Esophagus muscularis mucosa (tissue), 4 donors: ENCODE measurements at regions not wholly inside any gene's neighbourhood (a gene's known extent, or its start where the extent isn't known, plus 50 kb on each side); places are given as distances from the start of the nearest gene placed in this dataset.

ENCODE experiments used
- DNase-seq: peaks from one replicate; pipeline ENCODE4 v3.0.0-alpha.2; 2017; ENCODE audit errors: extremely low spot score
- H3K27ac ChIP-seq, 4 donors: fragments of 200-600 bp; sonication (generic); replicated peaks in 1 of 4; 1 replicate in 3 of 4; 2 replicates in 1 of 4; pipeline ENCODE4 v1.5.1; 2016 to 2019; ENCODE audit warnings: mild to moderate bottlenecking in 1 of 4
- H3K27me3 ChIP-seq, 4 donors: fragments of 200-600 bp; sonication (generic); one replicate each; pipeline versions ENCODE4 v1.5.1 to v1.6.0; 2016 to 2019
- H3K36me3 ChIP-seq, 4 donors: fragments of 200-600 bp; sonication (generic); one replicate each; pipeline ENCODE4 v1.5.1; 2016 to 2019
- H3K4me1 ChIP-seq, 4 donors: fragments of 200-600 bp; sonication (generic); one replicate each; pipeline ENCODE4 v1.5.1; 2016 to 2019
- H3K4me3 ChIP-seq, 4 donors: fragments of 200-600 bp; sonication (generic); 1 replicate in 2 of 4; 2 replicates in 2 of 4; pipeline ENCODE4 v1.5.1; 2016 to 2019; ENCODE audit warnings: mild to moderate bottlenecking in 4 of 4, moderate library complexity in 1 of 4
- H3K9me3 ChIP-seq, 4 donors: fragments of 200-600 bp; sonication (generic); 1 replicate in 3 of 4; 2 replicates in 1 of 4; pipeline ENCODE4 v1.5.1; 2016 to 2019
- CTCF ChIP-seq, 3 experiments: fragments of 200-600 bp in 2 of 3; fragments of 450-650 bp in 1 of 3; sonication (generic) in 2 of 3; IDR thresholded peaks; one replicate each; pipeline ENCODE4 v1.5.1; 2017 to 2019; ENCODE audit warnings: antibody characterized with exemption in 3 of 3, mild to moderate bottlenecking in 2 of 3, moderate library complexity in 1 of 3
- EP300 ChIP-seq: sonication (generic); formaldehyde crosslinking; IDR thresholded peaks from one replicate; pipeline ENCODE4 v1.6.1; 2017; ENCODE audit warnings: antibody characterized with exemption
- POLR2A ChIP-seq: fragments of 450-650 bp; IDR thresholded peaks from one replicate; pipeline ENCODE4 v1.6.1; 2017; ENCODE audit warnings: antibody characterized with exemption, moderate library complexity, mild to moderate bottlenecking, low read depth
- POLR2AphosphoS5 ChIP-seq, 2 donors: sonication (generic); formaldehyde crosslinking; IDR thresholded peaks; one replicate each; pipeline ENCODE4 v1.6.1; 2017; ENCODE audit warnings: antibody characterized with exemption in 2 of 2
- WGBS: methylation state at CpG from one replicate; pipeline ENCODE4 v1.1.5; 2018; 5-methylcytosine and 5-hydroxymethylcytosine counted together
- intact Hi-C: fragments of 100-400 bp; cut with DNase I; formaldehyde crosslinking; loops from one replicate; pipeline ENCODE4 v1.15.1; 2023

GRCh38 chr13:90154311-90154960 lies 1193.1 kb upstream of the MIR17HG start:
- no peaks in the 10 kb centered on the region for H3K4me1 ChIP-seq
- 81% methylated on average over 2 of the region's 2 CpGs for WGBS
- no peak overlapping the region for H3K27ac ChIP-seq
- H3K36me3 ChIP-seq, result no peaks in the 10 kb centered on the region
- no peak overlapping the region for H3K4me3 ChIP-seq
- TF ChIP-seq CTCF (IDR thresholded peaks at IDR 0.05) (no peak), POLR2A (no peak), EP300 (no peak), POLR2AphosphoS5 (IDR thresholded peaks at IDR 0.05) (no peak)
- H3K9me3 ChIP-seq, result no peaks in the 10 kb centered on the region
- intact Hi-C loops, result no loop called here
- H3K27me3 ChIP-seq, result no peaks in the 10 kb centered on the region
- DNase-seq, result no peak

GRCh38 chr13:90156390-90156789 lies 1191.1 kb upstream of the MIR17HG start:
- Histone ChIP-seq H3K27me3 (no peaks in the 10 kb centered on the region), H3K27ac (no peak overlapping the region), H3K9me3 (no peaks in the 10 kb centered on the region), H3K4me1 (no peaks in the 10 kb centered on the region), H3K36me3 (no peaks in the 10 kb centered on the region), H3K4me3 (no peak overlapping the region)
- TF ChIP-seq POLR2A, result no peak
- no peak for TF ChIP-seq POLR2AphosphoS5 (IDR thresholded peaks at IDR 0.05)
- TF ChIP-seq EP300, result no peak
- TF ChIP-seq CTCF (IDR thresholded peaks at IDR 0.05), result no peak
- no peak for DNase-seq
- intact Hi-C loops, result no loop called here
- WGBS, result 44% methylated on average over 1 of the region's 1 CpG

GRCh38 chr13:90168953-90169352 lies 1178.5 kb upstream of the MIR17HG start:
- H3K36me3 ChIP-seq, result no peaks in the 10 kb centered on the region
- H3K27me3 ChIP-seq, result no peaks in the 10 kb centered on the region
- WGBS, result 89% methylated on average over 1 of the region's 1 CpG
- H3K4me3 ChIP-seq, result no peak overlapping the region
- H3K4me1 ChIP-seq, result no peaks in the 10 kb centered on the region
- no peaks in the 10 kb centered on the region for H3K9me3 ChIP-seq
- DNase-seq, result no peak
- TF ChIP-seq CTCF (IDR thresholded peaks at IDR 0.05) (no peak), POLR2A (no peak), POLR2AphosphoS5 (IDR thresholded peaks at IDR 0.05) (no peak), EP300 (no peak)
- intact Hi-C loops, result no loop called here
- H3K27ac ChIP-seq, result no peak overlapping the region

- no peaks in the 10 kb centered on the region for H3K27me3 ChIP-seq
- no peaks in the 10 kb centered on the region for H3K4me1 ChIP-seq
- H3K4me3 ChIP-seq, result no peak overlapping the region
- H3K36me3 ChIP-seq, result no peaks in the 10 kb centered on the region
- intact Hi-C loops, result no loop called here
- H3K27ac ChIP-seq, result no peak overlapping the region
- WGBS, result 57% methylated on average over 1 of the region's 1 CpG
- DNase-seq, result no peak
- TF ChIP-seq POLR2AphosphoS5 (IDR thresholded peaks at IDR 0.05) (no peak), EP300 (no peak), CTCF (IDR thresholded peaks at IDR 0.05) (no peak), POLR2A (no peak)
- no peaks in the 10 kb centered on the region for H3K9me3 ChIP-seq
Observed at GRCh38 chr13:90170208-90170607, 1177.3 kb upstream of the MIR17HG start.

GRCh38 chr13:90171649-90172048 lies 1175.8 kb upstream of the MIR17HG start:
- H3K27me3 ChIP-seq, result no peaks in the 10 kb centered on the region
- 64% methylated on average over 1 of the region's 1 CpG for WGBS

More at GRCh38 chr13:90171649-90172048, 1175.8 kb upstream of the MIR17HG start:
- no peak overlapping the region for H3K27ac ChIP-seq
- intact Hi-C loops, result no loop called here
- no peaks in the 10 kb centered on the region for H3K4me1 ChIP-seq
- no peak for DNase-seq
- H3K36me3 ChIP-seq, result no peaks in the 10 kb centered on the region
- no peak overlapping the region for H3K4me3 ChIP-seq
- no peak for TF ChIP-seq EP300
- no peak for TF ChIP-seq POLR2AphosphoS5 (IDR thresholded peaks at IDR 0.05)
- H3K9me3 ChIP-seq, result no peaks in the 10 kb centered on the region
